ENCODE measurements at regions not wholly inside any gene's neighbourhood (a gene's known extent, or its start where the extent isn't known, plus 50 kb on each side); places are given as distances from the start of the nearest gene placed in this dataset.

DNA sequence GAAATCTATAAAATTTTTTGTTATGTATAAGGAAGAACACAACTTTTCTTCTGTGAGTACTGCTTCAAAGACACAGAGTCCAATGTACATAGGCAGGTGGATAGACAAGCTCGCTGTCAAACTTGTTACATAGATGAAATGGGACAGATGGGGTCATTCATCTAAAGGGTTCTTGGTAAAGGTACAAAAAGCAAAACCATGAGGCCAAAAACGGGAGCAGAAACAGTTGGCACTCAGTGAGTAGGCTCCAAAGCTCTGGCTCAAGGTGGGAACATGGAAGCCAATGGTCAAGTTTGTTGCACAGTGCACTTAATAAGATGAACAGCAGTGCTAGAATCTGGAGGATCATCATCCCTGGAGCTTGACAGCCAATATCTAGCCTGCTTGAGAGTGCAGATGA lies 979.0 kb upstream of the EEF2KMT start:
- no peak for DNase-seq (ENCODE audit: low spot score)

DNA sequence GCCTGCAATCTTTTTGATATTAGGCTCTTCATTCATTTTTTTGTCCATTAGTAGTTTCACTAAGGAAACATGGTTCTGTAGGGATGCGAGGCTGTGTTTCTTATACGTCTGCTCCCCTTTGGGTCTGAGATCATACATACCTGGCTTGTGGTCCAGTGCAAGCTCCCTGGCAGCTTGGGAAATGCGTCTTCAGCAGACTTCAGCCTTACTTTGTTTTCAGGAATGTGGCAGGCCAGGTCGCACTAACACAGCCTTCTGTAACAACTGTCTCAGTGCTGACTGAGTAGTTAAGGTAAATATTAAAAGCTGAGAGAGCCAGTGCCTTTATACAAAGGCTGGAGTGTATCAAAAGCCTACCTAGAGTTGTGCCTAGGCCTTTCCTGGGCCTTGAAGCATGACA lies 970.5 kb upstream of the EEF2KMT start:
- DNase-seq (ENCODE audit: low spot score), result no peak

GRCh38 chr16:6066652-6067051 lies 969.1 kb upstream of the EEF2KMT start:
- peak; percentile 60 for DNase-seq (ENCODE audit: low spot score)

GRCh38 chr16:6063526-6063925 lies 965.9 kb upstream of the EEF2KMT start:
- DNase-seq (ENCODE audit: low spot score), result no peak

DNA sequence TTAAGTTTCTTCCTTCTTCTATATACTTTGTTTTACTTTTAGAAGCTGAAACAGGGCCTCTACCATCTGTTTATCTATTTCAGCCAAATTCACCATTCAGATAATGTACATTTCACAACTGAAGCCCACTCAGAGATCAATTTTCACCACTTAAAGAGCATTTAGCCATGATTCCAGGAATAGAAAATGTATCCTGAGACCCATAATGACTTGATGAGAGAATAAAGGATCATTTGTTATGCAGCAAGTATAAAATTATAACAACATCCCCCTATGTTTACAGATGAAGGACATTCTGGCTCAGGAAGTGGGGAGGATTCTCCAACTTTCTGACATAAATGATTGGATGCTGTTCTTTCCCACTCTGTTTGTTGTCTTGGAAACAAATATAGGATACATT lies 962.1 kb upstream of the EEF2KMT start:
- no peak for DNase-seq (ENCODE audit: low spot score)

- DNase-seq (ENCODE audit: low spot score), result no peak
Measured at GRCh38 chr16:6057821-6058220, 960.2 kb upstream of the EEF2KMT start.

DNA sequence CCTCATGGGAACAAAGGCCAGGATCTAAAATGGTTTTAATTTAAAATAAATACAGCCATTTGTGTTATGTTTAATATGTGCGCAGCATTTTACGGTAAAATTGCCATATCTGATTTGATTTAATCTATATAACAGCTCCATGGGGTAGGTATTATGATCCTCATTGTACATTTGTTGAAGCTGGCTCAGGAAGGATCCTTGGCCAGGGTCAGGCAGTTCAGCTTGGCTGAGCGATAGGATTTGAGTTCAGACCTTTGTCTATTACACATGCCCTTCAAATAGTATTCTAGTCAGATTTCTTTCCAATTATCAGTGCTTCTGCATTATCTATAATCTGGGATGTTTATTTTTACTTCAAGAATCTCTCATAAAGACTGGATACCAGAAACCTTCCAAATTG lies 950.4 kb upstream of the EEF2KMT start:
- no peak for DNase-seq (ENCODE audit: low spot score)

DNA sequence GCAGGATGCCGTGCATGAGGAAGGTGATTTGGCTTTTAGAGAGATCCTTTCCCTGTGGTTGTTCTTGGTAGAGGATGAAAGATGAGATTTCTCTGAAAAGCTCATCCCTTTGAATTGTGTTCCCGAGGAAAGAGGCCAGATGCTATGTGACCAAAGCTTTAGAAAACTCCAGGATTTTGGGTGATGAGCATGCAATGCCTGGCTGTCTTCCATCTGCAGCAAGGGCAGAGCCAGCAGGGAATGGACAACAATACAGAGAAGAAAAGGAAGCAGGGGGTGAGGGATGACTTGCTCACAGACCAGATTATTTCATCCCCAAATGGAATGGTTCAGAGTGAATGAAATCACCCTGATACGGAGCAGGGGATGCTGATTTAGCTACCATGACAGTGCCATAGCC lies 949.7 kb upstream of the EEF2KMT start:
- DNase-seq (ENCODE audit: low spot score), result no peak

DNA sequence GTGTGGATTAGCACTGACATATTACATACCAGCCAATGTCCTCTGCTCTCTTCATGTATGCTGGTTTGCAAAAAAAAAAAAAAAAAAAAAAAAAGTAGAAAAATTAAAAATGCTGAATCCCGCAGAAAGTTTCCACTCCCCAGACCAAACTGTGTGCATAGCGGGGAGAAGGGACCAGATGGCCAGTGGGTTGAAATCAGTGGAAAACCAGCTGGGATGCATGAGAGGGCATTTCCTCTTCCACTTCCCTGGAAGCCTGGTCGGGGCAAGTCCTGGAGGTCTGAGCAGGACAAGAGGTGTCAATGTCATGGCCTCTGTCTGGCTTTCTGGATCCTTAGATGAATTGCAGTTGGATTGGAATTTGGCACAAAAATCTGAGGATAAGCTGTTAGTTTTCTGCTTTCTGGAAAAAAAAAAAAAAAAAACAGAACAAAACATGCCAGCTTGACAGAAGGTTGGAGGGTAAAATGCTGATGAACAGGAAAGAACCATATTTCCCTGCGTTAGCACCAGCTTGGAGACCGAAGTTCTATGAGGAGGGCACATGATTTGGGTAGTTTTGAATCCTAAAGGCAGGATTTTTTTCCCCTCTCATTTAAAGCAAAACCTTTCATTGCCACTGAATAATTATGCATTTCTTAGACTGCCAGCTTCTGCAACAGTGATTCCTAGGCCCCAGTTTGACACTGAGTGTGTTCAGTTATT lies 941.5 kb upstream of the EEF2KMT start:
- no peak for DNase-seq (ENCODE audit: low spot score)

GRCh38 chr16:6035161-6035560 lies 937.6 kb upstream of the EEF2KMT start:
- no peak for DNase-seq (ENCODE audit: low spot score)

- no peak for DNase-seq (ENCODE audit: low spot score)
Measured at GRCh38 chr16:6034511-6034910, 936.9 kb upstream of the EEF2KMT start.

- DNase-seq (ENCODE audit: low spot score), result no peak
Measured at GRCh38 chr16:6032438-6032837, 934.8 kb upstream of the EEF2KMT start.

- DNase-seq (ENCODE audit: low spot score), result no peak
Measured at GRCh38 chr16:6031567-6031966, 934.0 kb upstream of the EEF2KMT start.

GRCh38 chr16:6031102-6031501 lies 933.5 kb upstream of the EEF2KMT start:
- no peak for DNase-seq (ENCODE audit: low spot score)

GRCh38 chr16:6027733-6028132 lies 930.1 kb upstream of the EEF2KMT start:
- peak; percentile 67 for DNase-seq (ENCODE audit: low spot score)

DNA sequence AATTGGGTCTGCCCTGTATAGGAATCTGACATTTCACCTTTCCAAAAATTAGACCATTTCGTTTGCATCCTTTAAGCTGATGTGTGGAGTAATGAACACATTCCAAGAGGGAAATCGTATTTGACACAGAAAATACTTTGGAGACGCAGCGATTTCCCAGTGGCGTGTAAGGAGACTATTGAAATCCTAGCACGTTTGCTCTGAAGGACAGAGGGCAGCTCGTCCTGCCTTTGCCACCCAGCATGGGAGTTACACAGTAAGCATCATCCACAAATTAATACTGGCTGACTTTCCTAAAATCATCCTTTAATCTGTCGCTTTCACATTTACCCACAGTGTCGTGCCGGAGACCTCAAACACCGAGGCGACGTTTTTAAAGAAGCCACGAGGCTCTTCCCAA lies 925.9 kb upstream of the EEF2KMT start:
- no peak for DNase-seq (ENCODE audit: low spot score)

GRCh38 chr16:6021276-6021943 lies 923.8 kb upstream of the EEF2KMT start:
- peak; percentile 59 for DNase-seq (ENCODE audit: low spot score)

DNA sequence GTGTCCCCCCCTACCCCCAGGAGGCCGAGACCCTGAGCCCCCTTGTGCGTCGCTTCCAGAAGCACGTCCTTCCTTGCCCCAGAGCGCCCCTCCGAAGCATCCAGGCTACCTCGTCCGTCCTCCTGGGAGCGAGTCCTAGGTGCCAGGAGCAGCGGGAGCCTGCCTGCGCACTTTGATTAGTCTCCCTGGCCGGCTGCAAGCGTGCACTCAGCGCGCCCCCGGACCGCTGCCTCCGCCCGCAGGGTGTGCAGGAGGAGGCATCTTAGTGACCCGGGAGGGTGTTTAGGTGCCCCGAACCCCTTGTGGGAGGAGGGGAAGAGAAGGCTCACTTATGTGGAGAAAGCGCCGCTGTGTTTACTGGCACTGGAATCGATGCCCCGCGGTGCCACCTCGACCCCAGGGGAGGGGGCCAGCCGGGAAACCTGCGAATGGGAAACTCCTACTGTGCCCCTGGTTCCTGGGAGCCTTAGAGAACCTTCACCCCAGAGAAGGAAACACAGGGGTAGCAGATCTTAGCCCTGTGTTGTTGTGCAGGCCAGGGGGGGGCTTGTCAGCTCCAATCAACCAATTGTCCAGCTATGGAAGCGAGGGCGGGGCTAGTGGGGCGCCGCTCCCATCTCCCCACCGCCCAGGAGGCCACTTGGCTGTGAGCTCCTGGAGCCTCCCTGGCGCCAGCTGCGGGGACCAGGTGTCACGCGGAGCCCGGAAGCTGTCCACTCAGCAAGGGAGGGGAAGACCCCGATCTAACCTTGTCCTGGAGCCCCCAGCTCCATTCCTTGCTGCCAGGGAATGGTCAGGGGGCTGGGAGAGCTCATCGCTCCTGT lies 922.8 kb upstream of the EEF2KMT start:
- DNase-seq (ENCODE audit: low spot score), result peak; percentile 81

DNA sequence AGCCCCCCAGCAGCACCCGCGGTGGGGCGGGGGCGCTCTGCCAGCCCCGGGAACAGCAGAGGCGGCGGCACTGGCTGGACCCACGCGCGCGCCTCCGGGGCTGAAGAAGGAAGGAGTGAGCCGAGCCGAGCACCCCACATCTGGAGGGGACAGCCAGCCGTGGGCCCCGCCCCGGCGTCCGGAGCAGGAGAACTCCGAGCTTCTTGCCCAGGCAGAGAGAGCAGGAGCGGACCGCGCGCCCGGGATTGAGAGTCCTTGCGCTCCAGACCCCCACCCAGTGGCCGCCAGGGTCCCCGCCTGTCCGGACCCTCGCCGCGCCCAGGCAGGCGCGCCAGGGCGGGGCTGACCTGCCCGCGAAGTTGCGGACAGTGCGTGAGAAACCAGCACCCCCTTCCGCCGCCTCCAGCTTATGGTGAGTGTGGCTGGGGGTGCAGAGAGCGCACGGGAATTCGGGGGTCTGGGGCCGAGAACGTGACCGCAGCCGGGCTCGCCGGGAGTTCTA lies 921.9 kb upstream of the EEF2KMT start:
- peak; percentile 72 for DNase-seq (ENCODE audit: low spot score)

GRCh38 chr16:6018848-6019489 lies 921.4 kb upstream of the EEF2KMT start:
- peak; percentile 63 for DNase-seq (ENCODE audit: low spot score)

DNA sequence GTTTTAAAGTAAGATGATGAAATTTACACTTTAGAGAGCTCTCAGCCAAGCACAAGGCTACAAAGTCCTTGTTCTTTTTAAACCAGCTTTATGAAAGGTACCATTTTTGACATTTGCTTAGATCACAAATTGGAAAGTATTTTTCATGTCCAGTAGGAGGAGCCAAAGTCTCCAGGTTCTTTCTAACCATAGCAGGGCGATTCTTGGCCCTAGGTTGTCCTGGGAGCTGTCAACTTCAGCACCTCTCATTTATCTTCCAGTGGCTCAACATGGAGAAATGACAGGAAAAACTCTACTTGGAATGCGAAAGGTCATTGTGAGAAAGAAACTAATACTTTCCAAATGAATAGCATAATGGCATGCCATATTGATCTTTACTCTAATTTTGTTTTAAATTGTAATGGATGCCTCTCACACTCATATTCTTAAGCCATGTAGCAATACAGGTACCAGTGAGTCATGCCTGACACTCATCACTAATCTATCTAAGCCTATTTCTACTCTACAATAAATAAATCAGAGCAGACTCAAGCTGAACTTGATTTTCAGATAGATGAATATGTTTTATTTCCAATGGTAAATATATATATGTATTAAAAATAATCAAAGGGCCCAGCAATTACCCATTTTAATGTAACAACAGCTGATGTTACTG lies 919.1 kb upstream of the EEF2KMT start:
- DNase-seq (ENCODE audit: low spot score), result peak; percentile 71
